GM10248 (cell line): ENCODE measurements at regions not wholly inside any gene's neighbourhood (a gene's known extent, or its start where the extent isn't known, plus 50 kb on each side); places are given as distances from the start of the nearest gene placed in this dataset.

Experiments used
- CTCF ChIA-PET: fragments of 300-600 bp; sonication (Branson Sonifier 250); formaldehyde crosslinking; extraction: SDS; loops from one replicate; lab custom pipeline; 2021; ENCODE audit warnings: antibody characterized with exemption; lab: Yijun Ruan, JAX
- POLR2A ChIA-PET: fragments of 350-650 bp; sonication (Branson Sonifier 250); formaldehyde crosslinking; extraction: SDS; loops from one replicate; lab custom pipeline; 2020; ENCODE audit warnings: antibody characterized with exemption; lab: Yijun Ruan, JAX
- DNase-seq: peaks from one replicate; pipeline ENCODE4 v3.0.0; 2012; ENCODE audit errors: extremely low spot score
- CTCF ChIP-seq: IDR thresholded peaks from 2 replicates; pipeline ENCODE4 v1.5.1; 2012; ENCODE audit warnings: mild to moderate bottlenecking, low read depth; ENCODE audit errors: extremely low read depth, missing control alignments, control extremely low read depth

GRCh38 chrX:13153796-13154195, 109.4 kb upstream of the FAM9C start:
- ChIA-PET CTCF (no interaction called here), POLR2A (no interaction called here)
- no peak for TF ChIP-seq CTCF
- DNase-seq: no peak

GRCh38 chrX:13152518-13153185, 108.2 kb upstream of the FAM9C start:
- DNase-seq: no peak
- TF ChIP-seq CTCF: no peak
- ChIA-PET CTCF (no interaction called here), POLR2A (no interaction called here)

- ChIA-PET POLR2A (no interaction called here), CTCF (no interaction called here)
- TF ChIP-seq CTCF: no peak
- DNase-seq: no peak
Observed at GRCh38 chrX:13151828-13152517, 107.6 kb upstream of the FAM9C start.

GRCh38 chrX:13149702-13150350, 105.4 kb upstream of the FAM9C start:
- CTCF ChIA-PET: no interaction called here
- POLR2A ChIA-PET: no interaction called here
- TF ChIP-seq CTCF: no peak
- DNase-seq: no peak

- no peak for TF ChIP-seq CTCF
- POLR2A ChIA-PET: no interaction called here
- no peak for DNase-seq
- CTCF ChIA-PET: no interaction called here
Observed at GRCh38 chrX:13147733-13148132, 103.3 kb upstream of the FAM9C start.

- no peak for TF ChIP-seq CTCF
- ChIA-PET POLR2A (no interaction called here), CTCF (no interaction called here)
- no peak for DNase-seq
Observed at GRCh38 chrX:13147147-13147546, 102.7 kb upstream of the FAM9C start.
